Esophagus mucosa (tissue), 1 donor: ENCODE measurements at regions not wholly inside any gene's neighbourhood (a gene's known extent, or its start where the extent isn't known, plus 50 kb on each side); places are given as distances from the start of the nearest gene placed in this dataset.

Source experiments
- ATAC-seq: fragments of 200-7000 bp; cut with Tn5 transposase; one replicate; pipeline ENCODE4 v1.9.1; 2020
- donor health status: DM: yes; HTN: yes; CAD: no.

- no peak for ATAC-seq
Observed at GRCh38 chr1:80457409-80457808, 1343.3 kb upstream of the ADGRL2 start.

GRCh38 chr1:80453775-80454174 lies 1347.0 kb upstream of the ADGRL2 start:
- ATAC-seq: no peak

- no peak for ATAC-seq
Observed at GRCh38 chr1:80450711-80451110, 1350.0 kb upstream of the ADGRL2 start.

GRCh38 chr1:80448081-80448480 lies 1352.7 kb upstream of the ADGRL2 start:
- ATAC-seq: no peak

- ATAC-seq: no peak
Observed at GRCh38 chr1:80447526-80447925, 1353.2 kb upstream of the ADGRL2 start.

- no peak for ATAC-seq
Observed at GRCh38 chr1:80445033-80445432, 1355.7 kb upstream of the ADGRL2 start.

GRCh38 chr1:80444171-80444570 lies 1356.6 kb upstream of the ADGRL2 start:
- no peak for ATAC-seq

- ATAC-seq: no peak
Observed at GRCh38 chr1:80441664-80442063, 1359.1 kb upstream of the ADGRL2 start.

- no peak for ATAC-seq
Observed at GRCh38 chr1:80436851-80437250, 1363.9 kb upstream of the ADGRL2 start.

GRCh38 chr1:80427881-80428280 lies 1372.9 kb upstream of the ADGRL2 start:
- no peak for ATAC-seq

- no peak for ATAC-seq
Observed at GRCh38 chr1:80424249-80424648, 1376.5 kb upstream of the ADGRL2 start.

GRCh38 chr1:80418134-80418533 lies 1382.6 kb upstream of the ADGRL2 start:
- no peak for ATAC-seq

GRCh38 chr1:80417671-80418070 lies 1383.1 kb upstream of the ADGRL2 start:
- ATAC-seq: no peak

GRCh38 chr1:80413969-80414368 lies 1386.8 kb upstream of the ADGRL2 start:
- no peak for ATAC-seq

GRCh38 chr1:80410233-80410632 lies 1390.5 kb upstream of the ADGRL2 start:
- ATAC-seq: no peak

- ATAC-seq: no peak
Observed at GRCh38 chr1:80403471-80403893, 1397.0 kb upstream of the ADGRL4 start.

- ATAC-seq: no peak
Observed at GRCh38 chr1:80402625-80403024, 1396.1 kb upstream of the ADGRL4 start.

GRCh38 chr1:80401757-80402156 lies 1395.2 kb upstream of the ADGRL4 start:
- ATAC-seq: no peak

- ATAC-seq: no peak
Observed at GRCh38 chr1:80392529-80392928, 1386.0 kb upstream of the ADGRL4 start.

- no peak for ATAC-seq
Observed at GRCh38 chr1:80385650-80386049, 1379.1 kb upstream of the ADGRL4 start.

- ATAC-seq: no peak
Observed at GRCh38 chr1:80384959-80385358, 1378.4 kb upstream of the ADGRL4 start.

GRCh38 chr1:80384083-80384830 lies 1377.7 kb upstream of the ADGRL4 start:
- ATAC-seq: no peak

- ATAC-seq: no peak
Observed at GRCh38 chr1:80375662-80376061, 1369.1 kb upstream of the ADGRL4 start.

GRCh38 chr1:80375109-80375508 lies 1368.6 kb upstream of the ADGRL4 start:
- ATAC-seq: no peak

GRCh38 chr1:80369780-80370179 lies 1363.2 kb upstream of the ADGRL4 start:
- ATAC-seq: no peak
